Transverse colon (tissue), 4 donors: ENCODE measurements at regions not wholly inside any gene's neighbourhood (a gene's known extent, or its start where the extent isn't known, plus 50 kb on each side); places are given as distances from the start of the nearest gene placed in this dataset.

ENCODE experiments used
- DNase-seq: peaks from one replicate; pipeline ENCODE4 v3.0.0-alpha.2; 2019
- H3K27ac ChIP-seq, 4 donors: fragments of 200-600 bp; sonication (generic); 2 replicates each; pipeline ENCODE4 v1.5.1; 2016 to 2018; ENCODE audit warnings: inconsistent platforms in 4 of 4
- H3K27me3 ChIP-seq: fragments of 200-600 bp; sonication (generic); 2 replicates; pipeline ENCODE4 v1.5.1; 2017; ENCODE audit warnings: inconsistent platforms
- H3K36me3 ChIP-seq, 4 donors: fragments of 200-600 bp; sonication (generic); 2 replicates each; pipeline ENCODE4 v1.5.1; 2017 to 2019; ENCODE audit warnings: inconsistent platforms in 4 of 4
- H3K4me1 ChIP-seq, 4 donors: fragments of 200-600 bp; sonication (generic); 2 replicates each; pipeline ENCODE4 v1.5.1; 2017 to 2020; ENCODE audit warnings: inconsistent platforms in 4 of 4
- H3K4me3 ChIP-seq, 4 donors: fragments of 200-600 bp; sonication (generic); 1 replicate in 1 of 4; 2 replicates in 3 of 4; pipeline versions ENCODE4 v1.5.1 to v1.6.1; 2017 to 2019; ENCODE audit warnings: inconsistent platforms in 4 of 4
- H3K9me3 ChIP-seq, 2 donors: fragments of 200-600 bp; sonication (generic); 2 replicates each; pipeline ENCODE4 v1.5.1; 2017 to 2019; ENCODE audit warnings: inconsistent platforms in 2 of 2
- CTCF ChIP-seq, 5 experiments: fragments of 200-600 bp in 3 of 5; fragments of 450-650 bp in 2 of 5; sonication (generic) in 3 of 5; IDR thresholded peaks; 1 replicate in 2 of 5; 2 replicates in 3 of 5; pipeline ENCODE4 v1.5.1; 2016 to 2017; ENCODE audit warnings: antibody characterized with exemption in 5 of 5, inconsistent platforms in 3 of 5, mild to moderate bottlenecking in 2 of 5, moderate library complexity in 1 of 5
- EP300 ChIP-seq: sonication (generic); formaldehyde crosslinking; IDR thresholded peaks from one replicate; pipeline ENCODE4 v1.6.1; 2017; ENCODE audit warnings: antibody characterized with exemption, low read depth
- POLR2A ChIP-seq: fragments of 450-650 bp; IDR thresholded peaks from one replicate; pipeline ENCODE4 v1.6.1; 2016; ENCODE audit warnings: antibody characterized with exemption, mild to moderate bottlenecking, moderate library complexity
- POLR2AphosphoS5 ChIP-seq, 3 donors: sonication (generic); formaldehyde crosslinking; IDR thresholded peaks; one replicate each; pipeline ENCODE4 v1.6.1; 2016; ENCODE audit warnings: antibody characterized with exemption in 3 of 3
- WGBS, 2 donors: methylation state at CpG; one replicate each; pipeline ENCODE4 v1.1.5; 2018; ENCODE audit warnings: low coverage in 1 of 2; 5-methylcytosine and 5-hydroxymethylcytosine counted together
- in situ Hi-C, 4 donors: fragments of 200-750 bp; cut with MboI; loops; one replicate each; pipeline versions ENCODE4 v1.15.0 to v1.15.1; 2017; ENCODE audit warnings: low sequenced_read_pairs in 3 of 4, low pct_ligation_motif_present in 1 of 4, low pct_unique_long_range_greater_than_20kb in 1 of 4
- intact Hi-C: fragments of 100-400 bp; cut with DNase I; formaldehyde crosslinking; loops from one replicate; pipeline ENCODE4 v1.15.1; 2023; ENCODE audit warnings: low total_unique reads

- Histone ChIP-seq H3K9me3 (peaks cover 0 to 11% of the 10 kb centered on the region in 2 donors), H3K27ac (no peak overlapping the region), H3K36me3 (no peaks in the 10 kb centered on the region), H3K4me1 (no peaks in the 10 kb centered on the region), H3K27me3 (no peaks in the 10 kb centered on the region), H3K4me3 (no peak overlapping the region)
- DNase-seq, result no peak
- no peak for TF ChIP-seq CTCF (IDR thresholded peaks at IDR 0.05)
- no peak for TF ChIP-seq POLR2AphosphoS5 (IDR thresholded peaks at IDR 0.05)
- no peak for TF ChIP-seq POLR2A
- no peak for TF ChIP-seq EP300
- 64 to 65% methylated on average over 4 of the region's 4 CpGs for WGBS, 2 donors
- intact Hi-C loops (no loop called here), in situ Hi-C loops (no loop called here)
Measured at GRCh38 chr2:183696028-183696427, 571.8 kb downstream of the NUP35 start.

DNA sequence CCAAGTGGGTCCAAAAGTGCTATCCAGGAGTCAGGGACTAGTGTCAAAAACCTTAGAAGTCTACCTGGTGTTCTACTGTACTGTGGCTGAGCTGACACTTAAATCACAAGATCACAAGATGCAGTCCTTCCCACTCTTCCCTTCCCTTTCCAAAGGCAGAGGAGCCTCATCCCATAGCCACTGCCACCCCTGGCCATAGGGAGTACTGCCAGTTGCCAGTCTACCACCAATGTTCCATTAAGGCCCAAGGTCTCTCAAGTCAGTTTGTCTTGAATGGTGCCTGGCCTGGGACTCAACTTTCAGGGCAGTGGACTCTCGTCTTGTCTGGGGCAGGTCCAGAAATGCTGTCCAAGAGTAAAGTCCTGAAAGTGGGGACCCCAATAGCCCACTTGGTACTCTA, 585.6 kb downstream of the NUP35 start:
- no peaks in the 10 kb centered on the region for H3K36me3 ChIP-seq
- no peak for DNase-seq
- H3K4me1 ChIP-seq, result no peaks in the 10 kb centered on the region
- intact Hi-C loops, result no loop called here
- no peaks in the 10 kb centered on the region for H3K27me3 ChIP-seq
- no peak overlapping the region for H3K4me3 ChIP-seq
- 73% methylated on average over 1 of the region's 1 CpG; no CpG with 5 or more reads in 1 of the 2 donors for WGBS, 2 donors
- no peaks in the 10 kb centered on the region for H3K9me3 ChIP-seq
- in situ Hi-C loops, result no loop called here
- TF ChIP-seq POLR2A, result no peak
- TF ChIP-seq POLR2AphosphoS5 (IDR thresholded peaks at IDR 0.05), result no peak
- TF ChIP-seq CTCF (IDR thresholded peaks at IDR 0.05), result no peak
- TF ChIP-seq EP300, result no peak
- H3K27ac ChIP-seq, result no peak overlapping the region

- Histone ChIP-seq H3K36me3 (no peaks in the 10 kb centered on the region), H3K27ac (no peak overlapping the region), H3K27me3 (no peaks in the 10 kb centered on the region), H3K4me1 (no peaks in the 10 kb centered on the region), H3K9me3 (no peaks in the 10 kb centered on the region), H3K4me3 (no peak overlapping the region)
- TF ChIP-seq POLR2AphosphoS5 (IDR thresholded peaks at IDR 0.05) (no peak), EP300 (no peak), POLR2A (no peak), CTCF (IDR thresholded peaks at IDR 0.05) (no peak)
- no peak for DNase-seq
- intact Hi-C loops, result no loop called here
- WGBS, 2 donors, result 65 to 69% methylated on average over 3 of the region's 3 CpGs
- in situ Hi-C loops, result no loop called here
Measured at GRCh38 chr2:183718246-183718645, 594.0 kb downstream of the NUP35 start.

- H3K9me3 ChIP-seq, result no peaks in the 10 kb centered on the region
- TF ChIP-seq EP300, result no peak
- TF ChIP-seq CTCF (IDR thresholded peaks at IDR 0.05), result no peak
- TF ChIP-seq POLR2AphosphoS5 (IDR thresholded peaks at IDR 0.05), result no peak
- TF ChIP-seq POLR2A, result no peak
- WGBS, 2 donors, result 87 to 100% methylated on average over 2 of the region's 2 CpGs
- no peak overlapping the region for H3K4me3 ChIP-seq
- H3K27ac ChIP-seq, result no peak overlapping the region
- H3K4me1 ChIP-seq, result no peaks in the 10 kb centered on the region
- in situ Hi-C loops, result no loop called here
- no peaks in the 10 kb centered on the region for H3K27me3 ChIP-seq
- no peak for DNase-seq
- no peaks in the 10 kb centered on the region for H3K36me3 ChIP-seq
- intact Hi-C loops, result no loop called here
Measured at GRCh38 chr2:183723278-183723677, 599.0 kb downstream of the NUP35 start.
